NCI-H1105 (cell line): ENCODE measurements at regions not wholly inside any gene's neighbourhood (a gene's known extent, or its start where the extent isn't known, plus 50 kb on each side); places are given as distances from the start of the nearest gene placed in this dataset.
"Not testable (repeated sequence)": the region's sequence is repeated elsewhere in the genome, so short reads cannot be mapped to it uniquely, and the experiment has no call there.

Source experiments
- DNase-seq: peaks from one replicate; lab custom pipeline; 2025; lab: John Stamatoyannopoulos, UW

DNA sequence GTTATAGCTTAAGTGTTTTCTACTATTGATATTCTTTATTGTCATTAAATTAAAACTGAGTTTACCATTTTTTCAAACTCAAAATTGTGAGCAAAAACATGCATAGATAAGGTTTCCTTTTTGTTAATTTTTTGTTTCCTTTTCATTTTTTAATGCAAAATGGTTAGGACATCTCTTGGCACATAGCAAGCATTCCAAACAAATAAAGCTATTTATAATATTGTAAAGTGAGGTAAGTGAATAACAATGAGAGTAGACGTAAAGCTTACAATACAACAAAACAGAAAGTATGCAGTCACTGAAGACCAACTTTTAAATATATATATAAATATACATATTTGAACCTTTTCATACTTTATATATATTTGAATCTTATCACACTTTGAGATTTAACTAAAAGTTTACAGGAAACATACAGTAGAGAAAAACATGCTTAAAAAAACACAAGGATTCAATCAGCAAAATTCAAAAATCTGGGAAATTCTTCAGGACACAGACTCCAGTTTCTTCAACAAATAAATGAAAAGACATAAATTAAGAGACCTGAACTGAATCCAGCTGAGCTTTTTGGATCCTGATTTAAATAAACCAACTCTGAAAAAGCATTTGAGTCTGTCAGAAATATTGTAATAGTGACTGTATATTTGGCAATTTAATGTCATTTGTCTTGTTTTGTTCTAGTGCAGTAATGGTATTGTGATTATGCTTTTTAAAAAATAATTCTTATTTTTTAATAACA lies 67.5 kb upstream of the SAMSN1 start:
- DNase-seq, result no peak

DNA sequence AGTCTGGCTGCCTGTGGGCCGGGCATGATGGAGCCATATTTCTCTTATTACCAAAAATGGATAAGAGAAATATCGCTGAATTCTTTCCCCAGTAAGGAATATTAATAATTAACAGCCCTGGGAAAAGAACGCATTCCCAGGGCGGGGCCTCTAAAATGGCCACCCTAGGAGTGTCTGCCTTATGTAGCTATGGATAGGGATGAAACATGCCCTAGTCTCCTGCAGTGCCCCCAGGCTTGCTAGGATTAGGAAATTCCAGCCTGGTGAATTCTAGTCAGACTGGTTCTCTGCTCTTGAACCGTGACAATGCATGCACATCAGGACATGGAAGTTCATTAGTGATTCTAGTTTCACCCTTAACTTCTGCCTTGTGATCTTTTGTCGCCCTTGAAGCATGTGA lies 64.0 kb upstream of the SAMSN1 start:
- not testable (repeated sequence) for DNase-seq

GRCh38 chr21:14609274-14609673 lies 63.2 kb upstream of the SAMSN1 start:
- DNase-seq, result no peak

DNA sequence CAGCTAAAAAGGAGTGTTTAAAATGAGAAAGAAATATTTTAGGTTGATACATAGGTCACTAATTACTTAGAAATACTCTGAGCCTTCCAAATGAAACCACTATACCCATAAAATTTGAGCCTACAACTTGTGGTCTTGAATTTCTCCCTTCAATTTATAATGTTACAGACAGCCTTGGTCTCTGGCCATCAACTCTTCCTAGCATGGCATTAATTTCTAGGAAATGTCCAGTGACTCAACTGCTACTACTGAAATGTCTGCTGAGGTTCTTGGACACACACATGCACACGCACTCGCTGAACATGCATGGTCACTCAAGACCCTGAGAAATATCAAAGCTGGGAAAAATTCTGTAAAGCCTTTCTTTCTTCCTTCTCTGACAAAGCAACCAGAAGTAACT lies 61.1 kb upstream of the SAMSN1 start:
- DNase-seq, result no peak

DNA sequence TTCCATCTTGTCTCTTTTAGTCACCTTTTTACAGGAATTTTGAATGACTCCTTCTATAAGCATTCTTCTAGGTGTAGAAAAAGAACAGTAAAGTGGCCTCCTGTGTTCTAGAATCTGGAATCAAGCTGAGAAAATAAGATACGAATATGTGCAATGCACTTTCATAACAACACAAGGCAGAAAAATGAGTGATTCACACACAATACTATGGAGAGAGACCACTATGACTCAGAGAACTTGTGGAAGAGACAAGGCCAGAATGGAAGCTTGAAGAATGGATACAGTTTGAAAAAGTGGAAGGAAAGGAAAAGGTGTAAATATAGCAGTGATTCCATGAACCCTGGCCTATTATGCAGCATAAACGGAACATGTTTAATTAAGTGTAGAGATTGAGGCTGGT lies 57.1 kb upstream of the SAMSN1 start:
- no peak for DNase-seq

DNA sequence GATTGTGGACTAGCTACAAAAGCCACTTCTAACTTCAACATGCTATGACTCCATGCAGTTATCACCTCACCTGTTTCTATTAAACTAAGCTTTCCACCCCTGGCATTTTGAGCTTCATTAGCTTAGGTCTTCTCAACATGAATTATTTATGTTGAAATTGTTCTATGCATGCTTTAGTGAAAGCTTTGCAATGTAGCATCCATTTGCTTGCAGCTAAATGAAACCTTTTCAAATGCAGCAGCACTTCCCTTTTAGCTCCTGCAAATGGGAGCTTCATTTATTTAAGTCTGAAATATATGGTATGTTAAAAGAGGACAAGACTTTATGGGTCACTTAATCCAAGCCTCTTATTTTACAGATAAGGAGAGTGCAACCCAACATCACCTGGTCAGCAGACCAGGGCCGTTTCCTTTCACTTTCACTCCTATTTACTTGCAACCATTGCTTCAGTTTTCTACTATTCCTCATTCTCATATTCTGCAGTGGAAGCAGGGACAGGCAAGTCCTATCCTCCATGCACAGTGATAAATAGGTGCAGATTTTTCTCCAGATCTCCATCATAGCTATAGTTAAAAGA lies 56.4 kb upstream of the SAMSN1 start:
- DNase-seq, result no peak

- no peak for DNase-seq
Observed at GRCh38 chr21:14600569-14601297, 54.6 kb upstream of the SAMSN1 start.

GRCh38 chr21:14598065-14598464 lies 52.0 kb upstream of the SAMSN1 start:
- no peak for DNase-seq
